ENCODE measurements at regions not wholly inside any gene's neighbourhood (a gene's known extent, or its start where the extent isn't known, plus 50 kb on each side); places are given as distances from the start of the nearest gene placed in this dataset.

DNA sequence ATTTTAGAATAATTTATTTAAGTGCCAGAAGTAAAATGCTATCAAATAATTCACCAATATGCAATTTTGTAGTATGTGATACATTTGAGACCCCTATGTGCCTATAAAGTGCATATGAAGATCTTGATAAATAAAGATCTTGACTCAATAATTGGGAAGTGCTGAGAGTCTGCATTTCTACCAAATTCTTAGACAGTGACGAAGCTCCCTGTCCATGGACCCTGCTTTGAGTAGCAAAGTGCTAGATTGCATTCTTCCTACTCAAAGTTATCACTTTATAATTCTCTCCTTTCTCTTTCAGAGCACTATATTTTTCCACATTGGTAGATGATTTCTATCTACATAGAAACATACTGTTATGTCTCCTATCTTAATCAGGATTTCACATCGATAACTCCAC is 1393.9 kb downstream of the ARAP2 start:
- TF ChIP-seq, protein P1, sequence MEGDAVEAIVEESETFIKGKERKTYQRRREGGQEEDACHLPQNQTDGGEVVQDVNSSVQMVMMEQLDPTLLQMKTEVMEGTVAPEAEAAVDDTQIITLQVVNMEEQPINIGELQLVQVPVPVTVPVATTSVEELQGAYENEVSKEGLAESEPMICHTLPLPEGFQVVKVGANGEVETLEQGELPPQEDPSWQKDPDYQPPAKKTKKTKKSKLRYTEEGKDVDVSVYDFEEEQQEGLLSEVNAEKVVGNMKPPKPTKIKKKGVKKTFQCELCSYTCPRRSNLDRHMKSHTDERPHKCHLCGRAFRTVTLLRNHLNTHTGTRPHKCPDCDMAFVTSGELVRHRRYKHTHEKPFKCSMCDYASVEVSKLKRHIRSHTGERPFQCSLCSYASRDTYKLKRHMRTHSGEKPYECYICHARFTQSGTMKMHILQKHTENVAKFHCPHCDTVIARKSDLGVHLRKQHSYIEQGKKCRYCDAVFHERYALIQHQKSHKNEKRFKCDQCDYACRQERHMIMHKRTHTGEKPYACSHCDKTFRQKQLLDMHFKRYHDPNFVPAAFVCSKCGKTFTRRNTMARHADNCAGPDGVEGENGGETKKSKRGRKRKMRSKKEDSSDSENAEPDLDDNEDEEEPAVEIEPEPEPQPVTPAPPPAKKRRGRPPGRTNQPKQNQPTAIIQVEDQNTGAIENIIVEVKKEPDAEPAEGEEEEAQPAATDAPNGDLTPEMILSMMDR (IDR thresholded peaks at IDR 0.05; ENCODE audit: control extremely low read depth in 1 of 3, insufficient read depth in 1 of 3, low read depth in 1 of 3, low read length in 3 of 3), result no peak
- TF ChIP-seq SIX5 (IDR thresholded peaks at IDR 0.05; ENCODE audit: low read depth, low read length), result no peak
- no peak for TF ChIP-seq POLR2A (IDR thresholded peaks at IDR 0.05; ENCODE audit: control extremely low read depth in 1 of 2, low read depth in 2 of 2, low read length in 2 of 2)
- TF ChIP-seq TAF1 (IDR thresholded peaks at IDR 0.05; ENCODE audit: low read depth, low read length), result no peak
- no peak for TF ChIP-seq SP1 (IDR thresholded peaks at IDR 0.05; ENCODE audit: low read depth, low read length)
- TF ChIP-seq RXRA (IDR thresholded peaks at IDR 0.05; ENCODE audit: insufficient read depth, low read depth, low read length), result no peak
- no peak for TF ChIP-seq POLR2AphosphoS5 (IDR thresholded peaks at IDR 0.05; ENCODE audit: low read depth, low read length)
